ENCODE measurements at regions not wholly inside any gene's neighbourhood (a gene's known extent, or its start where the extent isn't known, plus 50 kb on each side); places are given as distances from the start of the nearest gene placed in this dataset.
A peak's percentile ranks its signal among the peaks of the same experiment; 100 is the strongest.
"Not testable (repeated sequence)": the region's sequence is repeated elsewhere in the genome, so short reads cannot be mapped to it uniquely, and the experiment has no call there.

- DNase-seq, result no peak
Measured at GRCh38 chrX:98068024-98068580, 1184.4 kb downstream of the RPA4 start.

GRCh38 chrX:98071331-98071730 is 1187.6 kb downstream of the RPA4 start:
- DNase-seq, result no peak

- no peak for DNase-seq
Measured at GRCh38 chrX:98077440-98077839, 1193.7 kb downstream of the RPA4 start.

- DNase-seq, result no peak
Measured at GRCh38 chrX:98111684-98112083, 1228.0 kb downstream of the RPA4 start.

GRCh38 chrX:98114021-98114420 is 1230.3 kb downstream of the RPA4 start:
- no peak for DNase-seq

- no peak for DNase-seq
Measured at GRCh38 chrX:98141466-98141865, 1257.8 kb downstream of the RPA4 start.

- DNase-seq, result no peak
Measured at GRCh38 chrX:98191003-98191402, 1307.3 kb downstream of the RPA4 start.

- DNase-seq, result peak; percentile 29 to 42
Measured at GRCh38 chrX:98194036-98194435, 1310.3 kb downstream of the RPA4 start.

GRCh38 chrX:98203800-98204199 is 1320.1 kb downstream of the RPA4 start:
- DNase-seq, result no peak

GRCh38 chrX:98207947-98208346 is 1324.2 kb downstream of the RPA4 start:
- DNase-seq, result no peak

GRCh38 chrX:98231003-98231402 is 1347.3 kb downstream of the RPA4 start:
- no peak for DNase-seq

GRCh38 chrX:98240061-98240460 is 1356.4 kb downstream of the RPA4 start:
- not testable (repeated sequence) for DNase-seq

- DNase-seq, result no peak
Measured at GRCh38 chrX:98263135-98263534, 1379.4 kb downstream of the RPA4 start.

GRCh38 chrX:98289726-98290125 is 1406.0 kb downstream of the RPA4 start:
- DNase-seq, result no peak

- DNase-seq, result no peak
Measured at GRCh38 chrX:98294310-98294709, 1410.6 kb downstream of the RPA4 start.

GRCh38 chrX:98296129-98296528 is 1412.4 kb downstream of the RPA4 start:
- DNase-seq, result no peak

- DNase-seq, result no peak
Measured at GRCh38 chrX:98299785-98300184, 1416.1 kb downstream of the RPA4 start.

GRCh38 chrX:98300536-98300935 is 1416.8 kb downstream of the RPA4 start:
- DNase-seq, result not testable (repeated sequence)

- no peak for DNase-seq
Measured at GRCh38 chrX:98331407-98331806, 1447.7 kb downstream of the RPA4 start.

GRCh38 chrX:98338544-98338943 is 1454.8 kb downstream of the RPA4 start:
- no peak for DNase-seq

- DNase-seq, result no peak
Measured at GRCh38 chrX:98350940-98351339, 1467.2 kb downstream of the RPA4 start.

- DNase-seq, result no peak
Measured at GRCh38 chrX:98357146-98357545, 1473.4 kb downstream of the RPA4 start.

- no peak for DNase-seq
Measured at GRCh38 chrX:98362630-98363029, 1478.9 kb downstream of the RPA4 start.

- DNase-seq, result no peak
Measured at GRCh38 chrX:98371994-98372393, 1488.3 kb downstream of the RPA4 start.

- DNase-seq, result no peak
Measured at GRCh38 chrX:98379134-98379533, 1495.4 kb downstream of the RPA4 start.

GRCh38 chrX:98380106-98380505 is 1496.4 kb downstream of the RPA4 start:
- no peak for DNase-seq

Measured in Kasumi-1 (cell line).